ENCODE measurements at regions not wholly inside any gene's neighbourhood (a gene's known extent, or its start where the extent isn't known, plus 50 kb on each side); places are given as distances from the start of the nearest gene placed in this dataset.

- no TSS peak for BruUV-seq (replicated peaks)
- DNase-seq (ENCODE audit: low read depth, low spot score) (no peak), FAIRE-seq (no peak), ATAC-seq (no peak)
- H3K27ac ChIP-seq (ENCODE audit: control insufficient read depth, insufficient read depth) = no peak overlapping the region
- H2AFZ ChIP-seq (ENCODE audit: control insufficient read depth, low read depth, low read length) = no peak overlapping the region
- intact Hi-C loops (cut with micrococcal nuclease; ENCODE audit: unreplicated experiment) = no loop called here
- ChIA-PET CTCF (no interaction called here), POLR2A (no interaction called here), RAD21 (ENCODE audit: unreplicated experiment) (no interaction called here), SMC1A (ENCODE audit: uncharacterized antibody, unreplicated experiment) (no interaction called here)
- 2% methylated on average over 4 of the region's 4 CpGs for WGBS (ENCODE audit: insufficient coverage, insufficient replicate concordance, low lambda C conversion rate, missing lambda C conversion rate)
- no peaks in the 10 kb centered on the region for H3K4me1 ChIP-seq (ENCODE audit: control insufficient read depth, insufficient read depth, low read length)
- no peaks in the 10 kb centered on the region for H3K27me3 ChIP-seq (replicated peaks in 1 of 2; ENCODE audit: control insufficient read depth in 2 of 2, insufficient read depth in 2 of 2, low read length in 1 of 2)
- no peaks in the 10 kb centered on the region for H4K20me1 ChIP-seq (ENCODE audit: control insufficient read depth, insufficient read depth)
- in situ Hi-C loops (cut with MboI) = no loop called here
- no peak overlapping the region for H3K9ac ChIP-seq (ENCODE audit: control insufficient read depth, insufficient read depth, low read length)
- H3K36me3 ChIP-seq (ENCODE audit: control insufficient read depth in 2 of 2, insufficient read depth in 2 of 2, low read length in 1 of 2) = no peaks in the 10 kb centered on the region
- TF ChIP-seq ATF7 (IDR thresholded peaks at IDR 0.05; ENCODE audit: low read depth) = no peak
- no peak for TF ChIP-seq CEBPB (IDR thresholded peaks at IDR 0.05; ENCODE audit: borderline replicate concordance in 1 of 2, low read depth in 2 of 2, low read length in 2 of 2)
- no peak for TF ChIP-seq SREBF2 (IDR thresholded peaks at IDR 0.05; ENCODE audit: low read length)
- no peak for TF ChIP-seq PKNOX1 (IDR thresholded peaks at IDR 0.05)
- TF ChIP-seq RUNX3 (IDR thresholded peaks at IDR 0.05; ENCODE audit: low read length) = no peak
- TF ChIP-seq NFYB (IDR thresholded peaks at IDR 0.05; ENCODE audit: insufficient read depth, low read depth, low read length) = no peak
- TF ChIP-seq ESRRA (IDR thresholded peaks at IDR 0.05; ENCODE audit: low read length) = no peak
- TF ChIP-seq ZNF687 (IDR thresholded peaks at IDR 0.05) = no peak
- TF ChIP-seq REST (IDR thresholded peaks at IDR 0.05; ENCODE audit: low read depth, low read length) = no peak
- no peak for TF ChIP-seq SMAD1 (IDR thresholded peaks at IDR 0.05; ENCODE audit: low read depth, partially characterized antibody)
- TF ChIP-seq FOXM1 (IDR thresholded peaks at IDR 0.05; ENCODE audit: low read depth, low read length) = no peak
- TF ChIP-seq PAX8 (IDR thresholded peaks at IDR 0.05) = no peak
- no peak for TF ChIP-seq TCF3 (IDR thresholded peaks at IDR 0.05; ENCODE audit: borderline replicate concordance, insufficient read depth, low read depth, low read length)
- no peak for TF ChIP-seq GATAD2B (conservative IDR thresholded peaks at IDR 0.05; ENCODE audit: low read depth)
- TF ChIP-seq MYB (IDR thresholded peaks at IDR 0.05; ENCODE audit: borderline replicate concordance, low read depth, low read length) = no peak
- TF ChIP-seq SIX5 (IDR thresholded peaks at IDR 0.05; ENCODE audit: low read depth, low read length, severe bottlenecking) = no peak
- TF ChIP-seq IRF3 (IDR thresholded peaks at IDR 0.05) = no peak
- H3K9me3 ChIP-seq (replicated peaks; ENCODE audit: control insufficient read depth, insufficient read depth, low read length) = no peaks in the 10 kb centered on the region
- no peak overlapping the region for H3K4me3 ChIP-seq
- no peak overlapping the region for H3K4me2 ChIP-seq (ENCODE audit: control insufficient read depth, insufficient read depth)
- no peaks in the 10 kb centered on the region for H3K79me2 ChIP-seq (ENCODE audit: control insufficient read depth, insufficient read depth, low read length)
Measured at GRCh38 chr20:16671753-16672152, 58.1 kb upstream of the SNRPB2 start.
